ENCODE measurements at regions not wholly inside any gene's neighbourhood (a gene's known extent, or its start where the extent isn't known, plus 50 kb on each side); places are given as distances from the start of the nearest gene placed in this dataset.

GRCh38 chr2:129709001-129709955, 270.2 kb upstream of the RAB6C start:
- no peak overlapping the region for H3K27ac Mint-ChIP-seq
- no peak overlapping the region for H3K4me3 Mint-ChIP-seq
- no peaks in the 10 kb centered on the region for H3K9me3 Mint-ChIP-seq (ENCODE audit: low read depth)
- H3K27me3 Mint-ChIP-seq = peaks cover 2% of the 10 kb centered on the region
- no peaks in the 10 kb centered on the region for H3K36me3 Mint-ChIP-seq
- H3K4me1 Mint-ChIP-seq (ENCODE audit: low read depth) = no peaks in the 10 kb centered on the region

- Mint-ChIP-seq H3K9me3 (ENCODE audit: low read depth) (no peaks in the 10 kb centered on the region), H3K4me3 (no peak overlapping the region), H3K4me1 (ENCODE audit: low read depth) (no peaks in the 10 kb centered on the region), H3K27ac (no peak overlapping the region), H3K27me3 (no peaks in the 10 kb centered on the region), H3K36me3 (no peaks in the 10 kb centered on the region)
Observed at GRCh38 chr2:129709956-129710598, 269.4 kb upstream of the RAB6C start.

GRCh38 chr2:129710670-129711495, 268.6 kb upstream of the RAB6C start:
- Mint-ChIP-seq H3K36me3 (no peaks in the 10 kb centered on the region), H3K27me3 (peaks cover 2% of the 10 kb centered on the region)

GRCh38 chr2:129711816-129712675, 267.4 kb upstream of the RAB6C start:
- no peaks in the 10 kb centered on the region for H3K9me3 Mint-ChIP-seq (ENCODE audit: low read depth)
- no peak overlapping the region for H3K27ac Mint-ChIP-seq
- no peaks in the 10 kb centered on the region for H3K36me3 Mint-ChIP-seq
- H3K4me1 Mint-ChIP-seq (ENCODE audit: low read depth) = no peaks in the 10 kb centered on the region
- peaks cover 2% of the 10 kb centered on the region for H3K27me3 Mint-ChIP-seq
- H3K4me3 Mint-ChIP-seq = no peak overlapping the region

More at GRCh38 chr2:129710670-129711495, 268.6 kb upstream of the RAB6C start:
- H3K27ac Mint-ChIP-seq = no peak overlapping the region
- no peak overlapping the region for H3K4me3 Mint-ChIP-seq
- H3K9me3 Mint-ChIP-seq (ENCODE audit: low read depth) = no peaks in the 10 kb centered on the region
- H3K4me1 Mint-ChIP-seq (ENCODE audit: low read depth) = no peaks in the 10 kb centered on the region

- peaks cover 2% of the 10 kb centered on the region for H3K27me3 Mint-ChIP-seq
- no peak overlapping the region for H3K27ac Mint-ChIP-seq
- H3K4me3 Mint-ChIP-seq = no peak overlapping the region
- no peaks in the 10 kb centered on the region for H3K36me3 Mint-ChIP-seq
- H3K4me1 Mint-ChIP-seq (ENCODE audit: low read depth) = no peaks in the 10 kb centered on the region
- no peaks in the 10 kb centered on the region for H3K9me3 Mint-ChIP-seq (ENCODE audit: low read depth)
Observed at GRCh38 chr2:129712676-129712985, 266.8 kb upstream of the RAB6C start.

GRCh38 chr2:129713337-129713736, 266.1 kb upstream of the RAB6C start:
- Mint-ChIP-seq H3K4me1 (ENCODE audit: low read depth) (no peaks in the 10 kb centered on the region), H3K4me3 (no peak overlapping the region), H3K27me3 (peaks cover 2% of the 10 kb centered on the region), H3K9me3 (ENCODE audit: low read depth) (no peaks in the 10 kb centered on the region), H3K27ac (no peak overlapping the region), H3K36me3 (no peaks in the 10 kb centered on the region)

GRCh38 chr2:129716781-129717559, 262.5 kb upstream of the RAB6C start:
- no peaks in the 10 kb centered on the region for H3K4me1 Mint-ChIP-seq (ENCODE audit: low read depth)
- no peak overlapping the region for H3K4me3 Mint-ChIP-seq
- no peaks in the 10 kb centered on the region for H3K9me3 Mint-ChIP-seq (ENCODE audit: low read depth)
- H3K27me3 Mint-ChIP-seq = peaks cover 2% of the 10 kb centered on the region
- H3K27ac Mint-ChIP-seq = no peak overlapping the region
- H3K36me3 Mint-ChIP-seq = no peaks in the 10 kb centered on the region

- Mint-ChIP-seq H3K27me3 (peaks cover 2% of the 10 kb centered on the region), H3K9me3 (ENCODE audit: low read depth) (no peaks in the 10 kb centered on the region), H3K4me3 (no peak overlapping the region), H3K4me1 (ENCODE audit: low read depth) (no peaks in the 10 kb centered on the region), H3K36me3 (no peaks in the 10 kb centered on the region), H3K27ac (no peak overlapping the region)
Observed at GRCh38 chr2:129717560-129718130, 261.8 kb upstream of the RAB6C start.

GRCh38 chr2:129719335-129719734, 260.1 kb upstream of the RAB6C start:
- H3K27ac Mint-ChIP-seq = no peak overlapping the region
- no peaks in the 10 kb centered on the region for H3K9me3 Mint-ChIP-seq (ENCODE audit: low read depth)
- H3K36me3 Mint-ChIP-seq = no peaks in the 10 kb centered on the region
- H3K4me3 Mint-ChIP-seq = no peak overlapping the region
- H3K27me3 Mint-ChIP-seq = peaks cover 2% of the 10 kb centered on the region
- H3K4me1 Mint-ChIP-seq (ENCODE audit: low read depth) = no peaks in the 10 kb centered on the region

GRCh38 chr2:129720360-129720759, 259.1 kb upstream of the RAB6C start:
- no peak overlapping the region for H3K4me3 Mint-ChIP-seq
- H3K9me3 Mint-ChIP-seq (ENCODE audit: low read depth) = no peaks in the 10 kb centered on the region
- H3K27ac Mint-ChIP-seq = no peak overlapping the region
- H3K27me3 Mint-ChIP-seq = peaks cover 2% of the 10 kb centered on the region
- H3K36me3 Mint-ChIP-seq = no peaks in the 10 kb centered on the region
- H3K4me1 Mint-ChIP-seq (ENCODE audit: low read depth) = no peaks in the 10 kb centered on the region

- Mint-ChIP-seq H3K4me3 (no peak overlapping the region), H3K9me3 (ENCODE audit: low read depth) (no peaks in the 10 kb centered on the region), H3K27me3 (peaks cover under 1% of the 10 kb centered on the region), H3K27ac (no peak overlapping the region), H3K4me1 (ENCODE audit: low read depth) (no peaks in the 10 kb centered on the region), H3K36me3 (no peaks in the 10 kb centered on the region)
Observed at GRCh38 chr2:129720761-129721160, 258.7 kb upstream of the RAB6C start.

- Mint-ChIP-seq H3K4me1 (ENCODE audit: low read depth) (no peaks in the 10 kb centered on the region), H3K36me3 (no peaks in the 10 kb centered on the region)
Observed at GRCh38 chr2:129721236-129721635, 258.2 kb upstream of the RAB6C start.

GRCh38 chr2:129721846-129722245, 257.6 kb upstream of the RAB6C start:
- H3K9me3 Mint-ChIP-seq (ENCODE audit: low read depth) = no peaks in the 10 kb centered on the region

More at GRCh38 chr2:129721236-129721635, 258.2 kb upstream of the RAB6C start:
- H3K9me3 Mint-ChIP-seq (ENCODE audit: low read depth) = no peaks in the 10 kb centered on the region
- H3K27ac Mint-ChIP-seq = no peak overlapping the region
- H3K27me3 Mint-ChIP-seq = no peaks in the 10 kb centered on the region
- no peak overlapping the region for H3K4me3 Mint-ChIP-seq

More at GRCh38 chr2:129721846-129722245, 257.6 kb upstream of the RAB6C start:
- Mint-ChIP-seq H3K4me1 (ENCODE audit: low read depth) (no peaks in the 10 kb centered on the region), H3K27me3 (no peaks in the 10 kb centered on the region), H3K36me3 (no peaks in the 10 kb centered on the region), H3K4me3 (no peak overlapping the region), H3K27ac (no peak overlapping the region)
